NCI-H128 (cell line): ENCODE measurements at regions not wholly inside any gene's neighbourhood (a gene's known extent, or its start where the extent isn't known, plus 50 kb on each side); places are given as distances from the start of the nearest gene placed in this dataset.
"Not testable (repeated sequence)": the region's sequence is repeated elsewhere in the genome, so short reads cannot be mapped to it uniquely, and the experiment has no call there.

Experiments used
- DNase-seq: peaks from one replicate; lab custom pipeline; 2025; ENCODE audit not compliant: unreplicated experiment; lab: John Stamatoyannopoulos, UW

DNA sequence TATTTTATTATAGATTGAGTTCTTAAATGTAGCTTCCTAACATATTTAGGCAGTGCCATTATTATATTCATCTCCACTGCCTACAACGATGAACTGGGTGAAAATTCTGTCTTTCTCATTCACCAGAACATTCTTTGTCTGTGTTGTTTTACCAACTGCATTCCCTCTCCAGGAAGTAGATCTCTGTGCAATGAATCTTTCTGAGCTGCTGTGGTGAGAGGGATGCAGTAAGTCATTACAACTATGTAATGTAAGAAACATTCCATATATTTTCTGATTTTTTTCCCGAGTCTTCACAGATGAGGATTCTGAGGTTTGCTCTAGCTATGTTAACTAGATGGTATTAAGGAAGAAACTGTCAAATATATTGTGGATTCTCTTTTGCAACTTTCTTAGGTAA, 811.9 kb upstream of the PCDH7 start:
- DNase-seq: no peak

DNA sequence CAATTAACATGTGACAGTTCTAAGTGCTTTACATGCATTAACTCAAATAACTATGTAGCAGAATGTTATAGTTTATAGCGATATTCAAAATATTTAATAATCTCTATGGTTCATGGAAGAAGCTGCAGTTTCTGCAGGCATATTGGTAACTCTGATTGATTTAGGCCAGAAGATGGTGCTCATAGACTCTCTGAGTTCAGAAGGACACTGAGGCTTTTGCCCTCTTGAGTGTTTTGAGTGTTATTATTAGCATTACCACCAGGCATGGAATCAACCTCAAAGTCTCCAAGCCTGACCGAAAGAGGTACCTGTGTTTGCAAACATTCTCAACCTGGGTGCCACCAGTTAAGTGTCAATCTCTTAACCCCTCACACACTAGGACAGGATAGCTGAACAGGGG, 792.3 kb upstream of the PCDH7 start:
- DNase-seq: no peak

DNA sequence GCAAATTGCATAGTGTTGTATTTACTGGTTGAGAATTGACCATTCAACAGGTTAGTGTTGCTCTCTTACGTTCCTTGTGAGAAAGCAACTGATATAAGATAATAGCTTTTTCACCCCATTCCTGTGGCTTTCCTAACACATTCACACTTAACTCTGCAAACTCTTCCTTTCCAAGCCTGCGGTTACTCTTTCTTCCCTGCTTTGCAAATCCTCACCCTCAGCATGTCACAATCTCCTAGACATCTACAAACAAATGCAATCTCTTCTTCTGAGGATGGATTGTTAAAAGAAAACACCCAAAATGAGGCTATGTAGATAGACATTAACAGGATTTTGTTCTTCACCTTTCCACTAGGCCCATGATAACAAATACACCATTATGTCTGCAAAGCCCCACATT, 771.7 kb upstream of the PCDH7 start:
- DNase-seq: no peak

DNA sequence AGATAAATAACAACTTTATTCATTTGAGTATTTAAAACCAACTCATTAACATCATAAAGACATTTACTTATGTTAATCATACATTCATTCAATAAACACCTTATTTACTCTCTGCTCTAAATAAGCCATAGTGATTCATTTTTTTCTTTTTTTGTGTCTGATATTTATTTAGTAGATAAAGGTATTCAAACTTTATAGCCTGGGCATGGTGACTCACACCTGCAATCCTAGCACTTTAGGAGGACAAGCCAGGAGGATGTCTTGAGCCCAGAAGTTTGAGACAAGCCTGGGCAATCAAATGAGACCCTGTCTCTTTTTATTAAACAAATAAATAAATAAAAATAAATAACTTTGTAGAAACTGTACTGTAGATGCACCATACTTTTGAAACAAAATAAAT, 771.3 kb upstream of the PCDH7 start:
- no peak for DNase-seq

DNA sequence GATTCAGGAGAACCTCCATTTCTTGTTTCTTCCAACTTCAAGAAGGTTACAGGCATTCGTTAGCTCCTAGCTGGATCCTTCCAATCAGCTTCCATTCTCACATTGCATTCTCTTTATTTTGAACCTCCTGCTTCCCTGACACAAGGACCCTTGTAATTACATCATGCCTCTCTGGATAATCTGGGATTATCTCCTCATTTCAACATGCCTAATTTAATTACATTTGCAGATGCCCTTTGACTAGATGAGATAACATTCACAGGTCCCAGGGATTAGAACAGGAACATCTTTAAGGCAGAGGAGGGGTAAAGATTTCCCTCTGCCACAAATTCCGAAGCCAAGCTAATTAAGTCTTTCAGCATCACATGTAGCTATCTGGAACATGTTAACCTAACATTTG, 753.8 kb upstream of the PCDH7 start:
- no peak for DNase-seq

DNA sequence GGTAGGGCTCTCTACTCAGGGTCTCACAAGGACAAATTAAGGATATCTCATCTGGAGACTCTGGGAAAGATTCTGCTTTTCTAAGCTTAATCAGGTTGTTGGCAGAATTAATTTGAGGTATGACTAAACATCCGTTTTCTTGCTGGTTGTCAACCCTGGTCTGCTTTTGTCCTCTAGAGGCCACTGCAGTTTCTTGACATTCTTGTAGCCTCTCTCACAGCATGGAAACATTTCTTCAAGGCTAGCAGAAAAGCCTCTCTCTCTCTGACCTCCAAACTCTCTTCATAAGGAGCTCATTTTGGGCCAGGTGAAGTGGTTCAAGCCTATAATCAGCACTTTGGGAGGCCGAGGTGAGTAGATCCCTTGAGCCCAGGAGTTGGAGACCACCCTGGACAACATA, 749.5 kb upstream of the PCDH7 start:
- DNase-seq: no peak

DNA sequence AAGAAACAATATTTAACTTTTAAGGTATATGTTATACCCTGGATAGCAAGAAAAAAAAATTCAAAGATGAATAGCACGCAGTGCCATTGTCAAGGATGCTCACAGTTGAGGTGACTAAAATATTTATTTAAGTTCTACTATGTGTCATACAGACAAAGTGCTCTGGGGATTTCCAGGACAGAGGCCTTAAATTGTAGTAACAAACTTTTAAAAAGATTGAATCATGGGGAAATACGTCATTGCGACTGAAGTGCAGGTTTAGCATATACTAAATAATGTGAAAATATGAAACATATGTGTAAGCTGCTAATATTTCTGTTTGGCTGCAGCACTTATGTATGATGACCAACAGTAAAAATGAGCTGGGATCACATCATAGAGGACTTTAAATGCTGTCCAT, 748.0 kb upstream of the PCDH7 start:
- DNase-seq: no peak

DNA sequence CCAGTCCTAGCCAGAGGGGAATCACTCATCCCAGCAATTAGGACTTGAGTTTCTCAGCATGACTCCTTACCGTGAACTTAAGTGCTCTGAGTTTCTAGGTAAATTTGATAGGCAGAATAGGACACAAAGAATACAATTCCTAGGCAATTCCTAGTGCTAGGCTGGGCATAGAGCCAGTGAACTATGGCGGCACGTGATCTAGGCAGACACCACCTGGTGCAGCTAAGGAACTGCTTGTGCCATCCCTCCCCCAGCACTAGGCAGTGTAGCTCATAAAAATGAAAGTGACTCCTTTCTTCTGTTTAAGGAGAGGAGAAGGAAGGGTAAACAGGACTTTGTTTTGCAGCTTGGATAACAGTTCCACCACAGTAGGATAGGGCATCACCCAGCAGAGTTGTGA, 736.3 kb upstream of the PCDH7 start:
- DNase-seq: no peak

DNA sequence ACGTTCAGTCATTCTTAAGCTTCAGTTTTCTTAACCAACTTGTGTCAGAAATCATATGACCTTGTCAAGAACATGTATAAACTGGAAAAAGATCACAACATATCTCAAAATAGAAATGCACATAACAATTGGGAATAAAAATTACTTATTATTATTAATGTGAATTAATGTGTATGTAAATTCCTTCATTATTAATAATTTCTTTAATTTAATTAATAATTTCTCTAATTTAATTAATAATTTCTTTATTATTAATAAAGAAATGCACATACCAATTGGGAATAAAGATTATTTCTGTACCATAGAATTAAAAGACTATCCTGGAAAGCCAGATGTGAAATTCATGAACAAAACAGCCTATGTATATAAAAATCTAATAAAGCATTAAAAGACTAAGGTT, 718.5 kb upstream of the PCDH7 start:
- no peak for DNase-seq

DNA sequence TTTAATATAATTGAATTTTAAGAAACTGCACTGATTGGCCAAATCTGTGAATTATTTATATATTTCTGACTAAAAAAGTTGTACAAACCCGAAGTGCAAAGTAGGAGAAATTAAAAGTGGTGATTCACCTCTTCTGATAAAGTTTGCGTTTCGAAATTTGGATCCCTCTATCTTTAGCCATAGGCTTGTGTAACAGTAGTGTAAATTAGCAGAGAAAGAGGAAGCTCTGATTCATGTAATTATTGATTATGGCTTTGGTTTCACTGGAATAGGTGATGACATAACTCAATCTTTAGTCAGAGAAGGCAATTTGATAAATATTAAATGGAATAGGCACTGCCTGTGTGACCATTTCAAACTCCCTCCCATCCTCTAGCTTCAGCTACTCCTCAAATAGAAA, 717.8 kb upstream of the PCDH7 start:
- no peak for DNase-seq

DNA sequence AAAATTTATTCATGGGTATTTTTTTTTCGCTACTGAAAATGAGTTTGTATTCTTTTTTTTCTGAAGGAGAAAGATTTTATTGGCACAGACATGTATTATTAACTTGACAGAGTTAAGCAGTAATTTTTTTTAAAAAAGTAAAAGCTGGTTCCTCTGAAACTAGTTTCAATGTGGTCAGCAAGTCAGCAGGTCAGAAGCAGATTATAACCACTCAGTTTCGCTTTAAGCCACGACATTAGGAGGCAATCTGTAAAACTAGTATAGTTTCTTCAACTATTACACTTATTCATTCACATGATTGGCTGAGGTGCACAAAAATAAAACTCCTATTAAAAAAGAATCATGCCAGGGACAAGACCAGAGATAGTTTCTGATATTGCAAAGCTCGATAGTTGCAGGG, 714.2 kb upstream of the PCDH7 start:
- no peak for DNase-seq

DNA sequence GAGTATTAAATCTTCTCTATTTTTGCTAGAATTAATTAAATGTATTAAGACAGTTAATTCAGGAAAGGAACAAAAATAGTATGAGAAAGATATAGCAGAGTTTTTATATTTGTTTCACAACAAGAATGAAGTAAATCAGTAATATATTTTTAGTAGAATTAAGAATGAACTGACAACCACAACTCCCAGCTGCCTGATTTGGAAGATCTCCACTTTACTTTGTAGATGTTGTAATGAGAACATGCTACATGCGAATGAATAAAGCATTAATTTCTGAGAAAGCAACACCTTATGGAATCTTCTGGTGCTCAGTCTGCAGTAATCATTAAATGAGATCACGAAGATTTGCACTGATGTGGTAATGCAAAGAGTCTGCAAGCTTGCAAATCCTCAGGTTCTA, 695.6 kb upstream of the PCDH7 start:
- no peak for DNase-seq

DNA sequence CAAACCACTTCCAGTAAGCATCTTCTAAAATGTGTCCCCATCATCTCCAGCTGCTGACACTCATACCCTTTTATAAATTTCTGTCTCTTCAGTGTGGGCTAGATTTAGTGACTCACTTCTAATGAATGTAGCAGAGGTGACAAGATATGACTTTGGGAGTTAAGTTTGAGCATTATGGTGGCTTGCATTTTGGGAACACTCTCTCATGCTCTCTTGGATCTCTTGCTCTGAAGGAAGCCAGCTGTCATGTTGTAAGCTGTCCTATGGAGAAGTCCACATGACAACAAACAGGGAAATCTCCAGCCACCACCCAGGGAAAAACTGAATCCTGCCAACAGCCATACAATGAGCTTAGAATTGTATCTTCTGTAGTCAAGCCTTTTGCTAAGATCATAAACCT, 691.3 kb upstream of the PCDH7 start:
- DNase-seq: no peak

DNA sequence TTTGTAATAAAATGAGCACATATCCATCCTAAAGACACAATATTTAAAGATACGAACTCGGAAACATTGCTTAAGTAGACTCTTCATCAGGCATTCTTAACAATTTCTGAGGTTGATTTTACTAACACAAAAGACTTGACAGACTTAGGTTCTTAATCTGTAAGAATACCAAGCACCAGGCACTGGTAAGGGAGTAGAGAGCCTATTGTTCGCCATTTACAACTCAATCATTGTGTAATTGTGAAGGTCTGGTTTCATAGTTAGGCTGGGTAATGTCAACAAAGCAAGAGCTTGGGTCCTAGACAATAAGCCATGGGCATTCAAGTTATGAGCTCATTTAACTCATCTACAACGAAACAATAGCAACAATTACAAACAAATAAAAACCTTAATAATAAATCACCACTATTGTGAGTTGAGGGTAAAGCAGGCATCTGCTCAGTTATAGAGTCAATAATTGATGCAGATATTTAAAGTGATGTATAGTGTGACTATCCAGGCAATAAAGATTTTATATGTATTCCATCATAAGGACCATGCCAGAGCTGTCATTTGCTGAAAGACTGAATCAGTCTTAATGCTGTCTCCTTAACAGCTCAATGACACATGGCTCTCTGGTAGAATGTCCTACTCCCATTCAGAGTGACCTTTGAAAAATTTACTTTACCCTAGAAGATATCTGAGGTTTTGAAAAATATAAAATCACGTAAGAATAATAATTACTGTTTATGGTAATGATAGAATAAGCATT, 664.0 kb upstream of the PCDH7 start:
- DNase-seq: no peak

DNA sequence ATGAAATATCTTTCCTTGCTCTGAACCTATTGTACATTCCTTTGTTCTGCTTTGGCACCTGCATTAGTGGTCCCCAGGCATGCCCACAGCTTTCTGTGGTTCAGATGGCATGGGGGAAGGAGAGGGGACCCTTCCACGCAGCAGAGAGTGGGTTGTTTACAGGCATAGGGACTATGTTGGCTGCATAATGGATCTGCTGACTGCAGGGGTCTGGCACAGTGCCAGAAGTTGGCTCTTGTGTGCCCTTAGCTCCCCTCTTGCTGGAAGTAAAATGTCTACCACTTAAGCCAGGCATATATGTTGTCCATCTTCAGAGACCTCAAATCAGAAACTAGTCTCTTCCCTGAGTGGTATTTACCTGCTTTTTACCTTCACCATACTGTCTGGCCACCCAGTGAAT, 651.9 kb upstream of the PCDH7 start:
- DNase-seq: peak; percentile 33

DNA sequence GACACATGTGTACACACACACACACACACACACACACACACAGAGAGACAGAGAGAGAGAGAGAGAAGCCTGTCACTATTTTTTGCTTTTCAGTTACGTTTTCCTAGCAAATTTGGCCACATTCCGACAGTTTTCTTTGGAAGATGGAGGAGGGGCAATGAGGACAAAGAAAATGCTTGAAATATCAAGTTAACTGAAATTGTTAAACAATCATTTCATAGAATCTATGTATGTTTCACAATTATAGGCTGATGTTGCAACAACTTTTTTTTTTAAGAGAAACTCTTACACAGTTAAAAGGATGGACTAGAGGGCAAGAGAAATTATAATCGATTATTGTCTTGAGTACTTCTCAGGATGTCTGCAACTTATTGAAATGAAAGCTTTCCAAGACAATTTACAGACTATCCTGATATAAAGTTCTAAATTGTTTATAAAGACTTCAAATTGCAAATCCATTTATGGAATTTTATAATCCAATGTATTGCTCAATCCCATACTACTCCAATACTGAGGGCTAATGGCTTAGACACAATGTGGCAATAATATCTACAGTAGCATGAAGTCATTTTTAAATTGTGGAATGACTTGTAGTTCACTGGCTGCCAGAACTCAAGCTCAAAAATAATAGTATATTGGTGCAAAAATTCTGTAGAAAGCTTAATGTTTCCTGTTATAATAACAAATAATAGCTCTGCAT, 647.0 kb upstream of the PCDH7 start:
- DNase-seq: no peak

DNA sequence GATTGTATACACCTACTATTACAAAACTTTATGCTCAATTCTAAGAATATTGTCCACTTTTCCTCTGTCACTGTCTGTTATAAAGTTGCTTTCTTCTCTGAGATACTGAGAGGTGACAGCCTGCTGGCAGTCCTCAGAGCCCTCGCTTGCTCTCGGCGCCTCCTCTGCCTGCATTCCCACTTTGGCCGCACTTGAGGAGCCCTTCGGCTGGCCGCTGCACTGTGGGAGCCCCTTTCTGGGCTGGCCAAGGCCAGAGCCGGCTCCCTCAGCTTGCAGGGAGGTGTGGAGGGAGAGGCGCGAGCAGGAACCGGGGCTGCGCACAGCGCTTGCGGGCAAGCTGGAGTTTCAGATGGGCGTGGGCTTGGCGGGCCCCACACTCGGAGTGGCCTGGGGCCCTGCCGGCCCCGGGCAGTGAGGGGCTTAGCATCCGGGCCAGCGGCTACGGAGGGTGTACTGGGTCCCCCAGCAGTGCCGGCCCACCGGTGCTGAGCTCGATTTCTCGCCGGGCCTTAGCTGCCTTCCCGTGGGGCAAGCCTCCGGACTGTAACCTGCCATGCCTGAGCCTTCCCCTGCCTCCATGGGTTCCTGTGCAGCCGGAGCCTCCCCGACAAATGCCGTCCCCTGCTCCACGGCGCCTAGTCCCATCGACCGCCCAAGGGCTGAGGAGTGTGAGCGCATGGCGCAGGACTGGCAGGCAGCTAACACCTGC, 627.6 kb upstream of the PCDH7 start:
- not testable (repeated sequence) for DNase-seq

DNA sequence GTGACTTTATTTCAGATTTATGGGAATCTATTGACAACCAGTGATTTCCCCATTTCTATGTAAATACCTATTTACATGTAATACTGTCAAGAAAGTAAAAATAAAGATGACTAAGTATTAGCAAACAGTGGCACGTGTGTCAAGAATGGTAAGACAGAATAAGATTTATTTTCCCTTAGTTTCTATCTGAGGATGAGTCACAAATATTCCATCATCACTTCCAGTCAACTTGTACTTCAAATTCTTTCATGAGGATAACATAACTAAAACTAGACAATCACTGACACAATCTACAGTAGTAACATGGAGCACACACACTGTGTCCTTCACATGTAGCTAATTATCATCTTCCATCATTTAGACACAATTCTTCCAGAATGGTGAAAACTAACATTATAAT, 625.3 kb upstream of the PCDH7 start:
- DNase-seq: no peak

DNA sequence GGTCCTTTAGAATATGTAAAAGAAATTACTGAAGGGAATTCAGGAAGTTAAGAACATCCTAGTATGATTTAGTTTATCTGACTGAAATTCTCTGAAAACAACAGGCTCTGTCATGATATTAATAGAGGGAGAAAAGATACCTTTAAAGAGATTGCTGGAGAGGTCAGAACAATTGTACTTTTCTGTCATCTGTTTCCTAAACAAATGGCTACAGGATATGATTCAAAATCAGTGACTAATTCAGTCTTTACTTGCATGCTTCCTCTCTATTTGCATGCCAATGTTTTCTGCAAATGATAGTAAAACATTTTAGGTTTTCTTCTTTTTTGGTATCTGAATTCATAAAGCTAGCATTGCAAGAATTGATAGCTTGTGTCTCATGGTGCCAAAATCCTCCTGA, 616.7 kb upstream of the PCDH7 start:
- no peak for DNase-seq

DNA sequence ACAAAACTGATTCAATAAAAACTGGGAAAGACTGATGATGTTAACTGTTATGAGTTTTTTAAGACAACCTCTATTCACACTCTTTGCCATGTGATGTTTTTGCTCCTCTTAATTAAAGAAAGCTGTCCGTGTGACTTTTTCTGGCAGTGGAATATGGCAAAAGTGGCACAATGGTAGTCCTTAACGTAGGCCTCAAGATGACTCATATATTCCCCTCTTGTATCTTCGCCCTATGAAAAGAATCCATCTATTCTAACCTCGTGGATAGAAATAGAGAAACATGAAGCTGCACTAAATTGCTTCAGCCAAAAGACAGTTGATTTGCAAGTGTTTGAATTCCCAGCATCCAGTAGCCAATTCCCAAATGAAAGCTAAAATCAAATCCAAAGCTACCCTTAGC, 603.8 kb upstream of the PCDH7 start:
- no peak for DNase-seq

DNA sequence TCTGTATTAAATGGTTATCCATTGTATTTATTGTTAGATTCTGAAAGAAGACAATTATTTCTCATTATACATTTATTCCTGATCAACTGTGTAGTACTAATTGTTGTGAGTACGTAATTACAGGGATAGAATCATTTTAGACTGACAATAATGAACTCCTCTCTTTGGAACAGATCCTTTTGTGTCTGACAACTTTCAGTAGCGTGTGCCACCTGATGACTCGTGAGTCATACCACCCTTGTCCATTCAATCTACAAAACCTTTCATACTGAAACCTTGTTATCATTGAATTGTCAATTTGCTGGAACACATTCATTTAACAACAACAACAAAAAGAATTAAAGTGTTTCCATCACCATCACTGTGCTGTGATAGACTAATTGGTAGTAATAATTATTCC, 602.7 kb upstream of the PCDH7 start:
- DNase-seq: no peak

DNA sequence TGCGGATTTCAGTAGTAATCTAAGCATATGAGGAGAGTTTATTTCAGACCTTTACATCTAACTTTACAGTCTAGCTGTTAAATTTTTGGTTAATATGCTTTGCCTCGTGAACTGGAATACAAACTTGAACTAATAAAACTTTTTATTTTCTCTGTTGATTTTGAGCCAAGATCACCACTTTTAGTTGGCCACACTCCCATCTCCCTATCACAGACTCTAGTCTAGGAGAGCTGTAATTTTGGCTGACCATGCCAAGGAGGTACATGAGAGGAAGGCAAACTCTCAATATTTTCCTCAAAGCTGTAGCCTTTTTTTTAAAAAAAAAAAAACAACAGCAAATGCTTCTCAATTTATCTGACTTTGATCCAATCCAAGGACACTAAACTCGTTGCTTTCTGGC, 597.5 kb upstream of the PCDH7 start:
- no peak for DNase-seq
